Testis (tissue), 2 donors: ENCODE measurements at regions not wholly inside any gene's neighbourhood (a gene's known extent, or its start where the extent isn't known, plus 50 kb on each side); places are given as distances from the start of the nearest gene placed in this dataset.

Experiments
- CTCF ChIP-seq, 3 experiments: fragments of 450-650 bp in 2 of 3; fragments of 200-600 bp in 1 of 3; sonication (generic) in 1 of 3; IDR thresholded peaks; one replicate each; pipeline ENCODE4 v1.5.1; 2016 to 2019; ENCODE audit warnings: antibody characterized with exemption in 3 of 3, mild to moderate bottlenecking in 2 of 3, moderate library complexity in 1 of 3
- POLR2A ChIP-seq: fragments of 450-650 bp; IDR thresholded peaks from one replicate; pipeline ENCODE4 v1.6.1; 2017; ENCODE audit warnings: antibody characterized with exemption, mild to moderate bottlenecking, moderate library complexity

- TF ChIP-seq CTCF (IDR thresholded peaks at IDR 0.05) = no peak
- TF ChIP-seq POLR2A = no peak
Measured at GRCh38 chr9:73049280-73049679, 96.4 kb upstream of the ALDH1A1 start.
